OCI-LY1 (cell line): ENCODE measurements at regions not wholly inside any gene's neighbourhood (a gene's known extent, or its start where the extent isn't known, plus 50 kb on each side); places are given as distances from the start of the nearest gene placed in this dataset.

Experiments used
- H2AFZ ChIP-seq: fragments of 200-600 bp; sonication (generic), shearing (Covaris generic); 2 replicates; pipeline ENCODE4 v1.6.0; 2014; ENCODE audit warnings: antibody characterized with exemption, mild to moderate bottlenecking, low read length
- H3F3A ChIP-seq: fragments of 200-600 bp; sonication (generic), shearing (Covaris generic); 2 replicates; pipeline ENCODE4 v1.6.0; 2014; ENCODE audit warnings: mild to moderate bottlenecking, antibody characterized with exemption, low read length, moderate library complexity; ENCODE audit not compliant: insufficient read depth
- H3K27ac ChIP-seq: fragments of 200-600 bp; sonication (generic); 2 replicates; pipeline ENCODE4 v1.5.1; 2014; ENCODE audit warnings: low read length, mixed run types, mild to moderate bottlenecking, low read depth; ENCODE audit not compliant: poor library complexity, severe bottlenecking
- H3K27me3 ChIP-seq: fragments of 200-600 bp; sonication (generic); 2 replicates; pipeline ENCODE4 v1.6.0; 2014; ENCODE audit warnings: antibody characterized with exemption, mild to moderate bottlenecking, low read length, moderate library complexity; ENCODE audit not compliant: insufficient read depth
- H3K36me3 ChIP-seq: fragments of 200-600 bp; sonication (generic); 2 replicates; pipeline ENCODE4 v1.6.1; 2014; ENCODE audit warnings: mild to moderate bottlenecking, antibody characterized with exemption, low read length, moderate library complexity, mixed read lengths; ENCODE audit not compliant: insufficient read depth
- H3K4me1 ChIP-seq: fragments of 200-600 bp; sonication (generic); 2 replicates; pipeline ENCODE4 v1.5.1; 2014; ENCODE audit warnings: mild to moderate bottlenecking, low read length, moderate library complexity; ENCODE audit not compliant: insufficient read depth, severe bottlenecking
- H3K4me2 ChIP-seq: fragments of 200-600 bp; sonication (generic), shearing (Covaris generic); 2 replicates; pipeline ENCODE4 v1.6.1; 2014; ENCODE audit warnings: low read length
- H3K4me3 ChIP-seq: fragments of 200-600 bp; sonication (generic); 2 replicates; pipeline ENCODE4 v1.5.1; 2014; ENCODE audit warnings: low read length, low read depth, mild to moderate bottlenecking, mixed read lengths; ENCODE audit not compliant: poor library complexity, severe bottlenecking
- H3K79me2 ChIP-seq: fragments of 200-600 bp; shearing (Covaris generic); 2 replicates; pipeline ENCODE4 v1.6.1; 2016; ENCODE audit warnings: mixed run types, low read length, mixed read lengths; ENCODE audit not compliant: insufficient read depth
- H3K9ac ChIP-seq: fragments of 200-600 bp; sonication (generic), shearing (Covaris generic); 2 replicates; pipeline ENCODE4 v1.6.1; 2014; ENCODE audit warnings: mild to moderate bottlenecking, low read length, mixed read lengths
- H3K9me2 ChIP-seq: fragments of 200-600 bp; sonication (generic), shearing (Covaris generic); 2 replicates; pipeline ENCODE4 v1.6.1; 2014; ENCODE audit warnings: low read depth, mild to moderate bottlenecking, low read length, mixed read lengths
- H3K9me3 ChIP-seq: fragments of 200-600 bp; shearing (Covaris generic); 2 replicates; pipeline ENCODE4 v1.6.1; 2014; ENCODE audit warnings: low read length, mixed read lengths
- H4K20me1 ChIP-seq: fragments of 200-600 bp; sonication (generic), shearing (Covaris generic); 2 replicates; pipeline ENCODE4 v1.6.0; 2016; ENCODE audit warnings: mild to moderate bottlenecking, low read length; ENCODE audit not compliant: insufficient read depth
- CTCF ChIP-seq: fragments of 200-600 bp; sonication (generic), shearing (Covaris generic); IDR thresholded peaks from 2 replicates; pipeline ENCODE4 v1.5.1; 2017; ENCODE audit warnings: mild to moderate bottlenecking, antibody characterized with exemption, low read length, moderate library complexity, mixed read lengths
- EZH2 ChIP-seq: fragments of 200-600 bp; sonication (generic), shearing (Covaris generic); IDR thresholded peaks from 2 replicates; pipeline ENCODE4 v1.8.0; 2017; ENCODE audit warnings: borderline replicate concordance, mixed run types, mild to moderate bottlenecking, antibody characterized with exemption, low read length, moderate library complexity, mixed read lengths

- Histone ChIP-seq H3K27ac (no peak overlapping the region), H2AFZ (no peak overlapping the region), H3K36me3 (no peaks in the 10 kb centered on the region; the same call in 1 of the 2 replicates), H3K79me2 (no peaks in the 10 kb centered on the region), H3K9me3 (no peaks in the 10 kb centered on the region), H3K9ac (no peak overlapping the region), H3K9me2 (no peaks in the 10 kb centered on the region), H3K4me1 (no peaks in the 10 kb centered on the region), H3K27me3 (no peaks in the 10 kb centered on the region), H3K4me2 (no peak overlapping the region), H4K20me1 (no peaks in the 10 kb centered on the region), H3F3A (no peaks in the 10 kb centered on the region), H3K4me3 (no peak overlapping the region)
- no peak for TF ChIP-seq CTCF
- no peak for TF ChIP-seq EZH2
Measured at GRCh38 chr5:116658141-116658540, 83.5 kb upstream of the SEMA6A start.

- Histone ChIP-seq H3K9me3 (no peaks in the 10 kb centered on the region), H3K4me2 (no peak overlapping the region), H3K4me3 (no peak overlapping the region), H3K4me1 (no peaks in the 10 kb centered on the region), H2AFZ (no peak overlapping the region), H3K9me2 (no peaks in the 10 kb centered on the region), H3K79me2 (no peaks in the 10 kb centered on the region), H3K27ac (no peak overlapping the region), H4K20me1 (no peaks in the 10 kb centered on the region), H3K9ac (no peak overlapping the region), H3F3A (no peaks in the 10 kb centered on the region), H3K27me3 (no peaks in the 10 kb centered on the region), H3K36me3 (no peaks in the 10 kb centered on the region)
- TF ChIP-seq CTCF (no peak), EZH2 (no peak)
Measured at GRCh38 chr5:116655431-116655830, 80.8 kb upstream of the SEMA6A start.

- no peak overlapping the region for H3K4me3 ChIP-seq
- H3K4me1 ChIP-seq, result no peaks in the 10 kb centered on the region
- H3K9ac ChIP-seq, result no peak overlapping the region
- no peaks in the 10 kb centered on the region for H3F3A ChIP-seq
- H3K4me2 ChIP-seq, result no peak overlapping the region
- no peak for TF ChIP-seq EZH2
- TF ChIP-seq CTCF, result no peak
- H3K36me3 ChIP-seq, result no peaks in the 10 kb centered on the region
- H3K27ac ChIP-seq, result no peak overlapping the region
- no peaks in the 10 kb centered on the region for H4K20me1 ChIP-seq
- H3K79me2 ChIP-seq, result no peaks in the 10 kb centered on the region
- no peaks in the 10 kb centered on the region for H3K27me3 ChIP-seq
- no peaks in the 10 kb centered on the region for H3K9me3 ChIP-seq
- H3K9me2 ChIP-seq, result no peaks in the 10 kb centered on the region
- H2AFZ ChIP-seq, result no peak overlapping the region
Measured at GRCh38 chr5:116654925-116655324, 80.3 kb upstream of the SEMA6A start.
